ENCODE measurements at regions not wholly inside any gene's neighbourhood (a gene's known extent, or its start where the extent isn't known, plus 50 kb on each side); places are given as distances from the start of the nearest gene placed in this dataset.
"Not testable (repeated sequence)": the region's sequence is repeated elsewhere in the genome, so short reads cannot be mapped to it uniquely, and the experiment has no call there.

DNA sequence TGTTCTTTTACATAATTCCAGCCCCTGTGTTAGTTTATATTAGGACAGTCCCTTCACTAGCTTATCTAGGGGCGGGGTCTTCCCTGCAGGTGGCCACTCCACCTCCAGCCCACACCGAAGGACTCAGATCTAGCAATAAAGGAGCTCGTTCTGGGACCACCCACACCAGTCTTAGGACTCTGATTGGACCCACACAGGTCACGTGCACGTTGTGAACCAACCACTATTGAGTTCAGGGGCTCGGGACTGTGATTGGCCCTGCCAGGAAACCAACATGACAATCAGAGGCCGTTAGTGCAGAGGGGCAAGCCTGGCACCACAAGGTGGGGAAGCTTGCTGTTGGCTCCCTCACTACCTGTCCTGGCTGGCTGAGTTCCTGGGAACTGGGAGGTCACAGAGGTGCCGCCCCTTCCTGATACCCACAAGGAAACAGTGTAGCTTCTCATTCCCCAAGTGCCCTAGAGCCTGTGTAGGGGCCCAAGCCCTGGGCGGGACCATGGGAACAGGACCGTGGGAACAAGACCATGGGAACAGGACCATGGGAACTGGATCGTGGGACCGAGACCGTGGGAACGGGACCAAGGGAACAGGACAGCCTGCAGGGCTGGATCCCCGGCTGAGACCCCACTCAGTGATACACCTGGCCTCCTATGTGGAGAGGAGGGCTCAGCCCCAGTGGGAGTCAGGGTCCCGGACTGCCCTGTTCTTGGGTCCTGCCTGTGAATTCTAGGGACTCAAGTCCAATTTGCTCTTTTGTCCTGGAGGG is 297.8 kb downstream of the ADGRD1 start:
- DNase-seq: no peak

DNA sequence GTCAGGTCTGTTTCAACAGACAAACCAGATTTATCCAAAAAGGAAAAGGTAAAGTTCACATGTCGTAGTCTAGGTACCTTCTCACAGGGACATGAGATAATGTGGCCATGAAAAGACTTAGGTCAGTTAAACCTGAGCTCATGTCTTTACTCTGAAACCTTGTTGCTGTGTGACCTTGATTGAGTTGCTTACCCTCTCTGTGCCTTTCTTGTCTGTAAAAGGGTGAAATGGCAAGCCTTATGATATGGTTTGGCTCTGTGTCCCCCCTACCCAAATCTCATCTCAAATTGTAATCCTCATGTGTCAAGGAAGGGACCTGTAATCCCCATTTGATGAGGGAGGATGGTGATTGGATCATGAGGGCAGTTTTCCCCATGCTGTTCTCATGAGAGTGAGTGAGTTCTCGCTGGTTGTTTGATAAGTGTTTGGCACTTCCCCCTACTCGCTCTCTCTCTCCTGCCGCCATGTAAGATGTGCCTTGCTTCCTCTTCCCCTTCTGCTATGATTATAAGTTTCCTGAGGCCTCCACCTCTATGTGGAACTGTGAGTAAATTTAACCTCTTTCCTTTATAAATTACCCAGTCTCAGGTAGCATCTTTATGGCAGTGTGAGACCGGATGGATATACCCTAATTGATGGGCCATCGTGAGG is 299.8 kb downstream of the ADGRD1 start:
- DNase-seq: no peak

DNA sequence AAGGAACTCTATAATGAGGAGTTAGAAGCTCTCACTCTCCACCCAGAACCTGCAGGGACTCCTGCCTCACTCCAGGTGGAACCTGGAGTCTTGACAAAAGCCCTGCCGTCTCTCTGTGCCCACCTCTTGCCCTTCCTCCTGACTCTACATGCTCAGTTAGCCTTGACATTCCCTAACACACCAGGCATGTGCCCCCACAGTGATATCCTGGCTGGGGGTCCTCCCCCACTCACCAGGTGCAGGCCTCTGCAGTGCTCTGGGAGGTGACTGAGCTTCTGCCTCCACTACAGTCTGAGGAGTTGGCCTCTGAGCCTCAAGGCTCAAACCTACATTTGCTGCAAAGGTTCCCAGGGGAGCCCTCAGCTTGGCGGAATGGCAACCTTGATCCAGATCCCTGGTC is 300.7 kb downstream of the ADGRD1 start:
- no peak for DNase-seq

DNA sequence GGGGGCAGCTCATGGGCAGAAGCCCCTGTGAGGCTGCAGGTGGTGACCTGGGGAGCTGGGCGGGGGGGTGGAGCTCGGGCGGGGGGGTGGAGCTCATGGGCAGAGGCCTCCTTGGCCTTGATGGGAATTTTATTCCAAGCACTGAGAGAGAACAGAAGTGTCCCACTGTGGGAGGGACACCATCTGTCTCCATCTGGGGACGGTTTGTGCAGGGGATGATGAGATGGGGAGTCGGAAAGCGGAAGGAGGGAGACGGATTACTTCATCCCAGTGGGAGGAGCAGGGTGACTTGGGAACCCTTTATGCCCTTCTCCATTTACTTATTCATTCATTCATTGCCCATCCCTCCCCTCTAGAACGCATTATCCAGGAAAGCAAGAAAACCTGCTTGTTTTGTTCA is 304.7 kb downstream of the ADGRD1 start:
- no peak for DNase-seq

DNA sequence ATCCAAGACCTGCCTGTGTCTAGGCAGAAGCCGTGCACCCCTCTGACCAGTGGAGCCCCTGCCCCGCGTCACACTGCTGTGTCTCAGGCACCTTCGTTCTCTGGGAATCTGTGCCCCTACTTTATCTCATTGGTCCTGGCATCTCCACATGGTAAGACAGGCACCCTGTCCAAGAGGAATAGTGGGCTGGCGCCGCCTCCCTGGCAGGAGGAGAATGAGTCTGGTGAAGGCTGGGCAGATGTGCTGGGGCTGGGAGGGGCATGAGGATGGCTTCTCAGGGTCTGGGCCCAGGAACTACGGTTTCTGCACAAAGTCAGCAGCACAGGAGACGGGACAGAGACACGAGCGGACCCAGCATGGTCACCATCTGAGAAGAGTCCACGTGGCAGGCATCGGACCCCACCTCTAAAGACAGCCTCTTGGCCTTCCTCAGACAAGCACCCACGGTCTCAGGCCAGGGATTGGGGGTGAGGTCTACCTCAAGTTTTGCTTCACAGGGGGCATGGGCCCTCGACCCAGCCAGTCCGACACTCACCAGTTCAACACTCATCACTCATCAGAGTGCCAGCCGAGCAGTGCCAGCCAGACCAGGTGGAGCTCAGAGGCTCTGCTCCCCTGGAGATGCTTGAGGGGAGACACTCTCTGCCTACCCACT is 306.7 kb downstream of the ADGRD1 start:
- no peak for DNase-seq

DNA sequence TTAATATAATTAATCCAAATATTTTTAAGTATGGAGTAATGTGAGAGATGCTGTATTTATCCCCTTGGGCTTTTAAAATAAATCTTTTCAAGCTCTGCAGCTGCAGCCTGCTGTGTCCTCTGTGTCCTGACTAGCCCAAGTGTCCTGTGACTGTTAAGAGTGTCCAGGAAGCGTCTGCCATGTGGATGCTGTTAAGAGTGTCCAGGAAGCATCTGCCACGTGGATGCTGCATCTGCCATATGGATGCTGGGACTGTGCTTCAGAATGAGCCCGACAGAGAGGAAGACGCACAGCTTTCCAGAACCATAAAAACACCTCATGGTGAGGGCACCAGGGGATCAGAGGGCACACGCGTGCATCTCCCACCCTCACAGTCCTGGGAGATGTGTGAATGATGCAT is 307.2 kb downstream of the ADGRD1 start:
- no peak for DNase-seq

DNA sequence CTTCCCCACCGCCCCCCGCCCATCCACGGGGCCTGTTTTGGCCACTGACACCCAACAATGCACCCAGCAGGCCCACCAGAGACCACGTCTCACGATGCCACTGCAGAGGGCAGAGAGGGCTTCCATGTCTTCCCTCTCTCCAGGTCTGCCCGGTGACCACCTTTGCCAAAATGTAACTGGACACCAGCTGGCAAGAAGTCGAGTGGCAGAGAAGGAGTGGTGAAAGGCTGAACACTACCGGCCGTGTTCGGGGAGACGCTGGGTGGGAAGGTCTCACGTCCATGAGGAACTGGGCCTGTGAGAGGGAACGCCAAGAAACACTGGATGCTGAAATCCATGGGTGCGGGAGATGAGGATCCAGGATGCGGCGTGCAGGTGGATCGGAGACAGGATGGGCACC is 308.2 kb downstream of the ADGRD1 start:
- no peak for DNase-seq

DNA sequence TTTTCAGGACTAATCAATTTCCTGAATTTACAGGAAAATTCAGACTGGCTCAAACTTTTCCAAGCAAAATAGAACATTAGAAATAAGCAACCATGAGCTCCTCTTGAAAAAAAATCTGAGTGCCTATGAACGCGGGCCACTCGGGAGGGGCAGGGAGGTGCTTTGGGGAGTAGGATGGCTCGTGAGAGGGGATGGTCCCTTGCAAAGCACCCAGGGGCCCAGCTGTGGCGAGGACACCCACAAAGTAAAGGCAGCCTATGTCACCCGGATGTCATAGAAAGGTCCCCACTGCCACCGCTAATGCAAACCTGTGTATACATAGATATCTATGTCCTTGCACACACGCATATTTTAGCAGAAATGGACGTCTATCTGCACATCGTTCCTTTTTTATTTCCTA is 309.9 kb downstream of the ADGRD1 start:
- DNase-seq: no peak

DNA sequence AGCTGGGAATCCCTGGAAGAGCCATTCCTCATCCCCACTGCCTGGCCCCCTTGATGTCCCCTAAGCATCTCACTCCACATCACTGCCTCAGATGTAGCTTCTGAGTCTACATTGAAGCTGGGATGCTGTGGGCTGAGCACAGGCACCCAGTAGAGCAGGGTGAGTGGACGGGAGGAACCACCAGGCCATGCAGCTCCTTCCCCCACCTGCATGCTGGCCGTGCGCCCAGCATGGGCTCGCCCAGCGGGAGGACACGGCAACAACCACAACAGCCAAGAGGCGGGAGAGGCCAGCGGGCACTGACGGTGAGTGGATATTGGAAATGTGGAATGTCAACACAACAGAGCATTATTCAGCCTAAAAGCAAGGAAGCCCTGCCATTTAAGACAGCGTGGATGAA is 310.9 kb downstream of the ADGRD1 start:
- DNase-seq: no peak

DNA sequence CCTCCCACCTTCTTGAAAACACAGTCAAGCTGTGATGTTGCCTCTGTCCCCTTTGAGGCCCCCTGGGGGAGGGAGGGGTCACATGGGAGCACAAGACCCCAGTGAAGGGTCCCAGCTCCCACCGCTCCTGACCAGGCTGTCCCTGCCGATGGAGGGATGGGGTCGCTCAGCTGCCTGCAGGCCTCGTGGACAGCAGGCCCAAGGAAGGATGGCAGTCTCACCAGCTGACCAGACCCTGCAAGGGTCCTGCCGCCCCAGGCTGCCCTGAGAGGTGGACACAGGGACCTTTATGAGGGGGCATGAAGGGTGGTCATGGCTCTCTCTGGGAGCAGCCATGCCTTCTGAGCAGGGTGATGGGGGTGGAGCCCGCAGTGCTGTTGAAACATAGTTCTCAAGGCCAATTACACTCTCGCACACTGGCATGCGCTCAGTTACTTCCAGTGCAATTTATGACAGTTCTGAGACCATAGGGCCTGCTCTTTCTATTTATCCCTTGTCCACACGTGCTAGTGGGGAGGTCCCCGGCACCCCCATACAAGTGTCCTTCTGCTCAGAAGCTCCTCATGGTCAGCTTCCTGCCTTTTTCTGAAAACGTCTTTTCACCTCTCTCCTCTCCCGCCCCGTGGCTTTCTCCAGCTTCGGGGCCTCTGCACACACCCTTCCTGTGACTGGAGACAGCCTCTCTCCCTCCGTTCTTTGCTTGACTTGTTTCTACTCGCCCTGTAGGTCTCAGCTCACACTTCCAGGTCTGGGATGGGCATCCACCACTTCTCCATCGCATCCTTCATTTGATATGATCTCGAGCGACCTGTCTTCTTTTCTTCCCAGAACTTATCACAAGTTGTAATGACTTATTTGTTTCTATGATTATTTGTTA is 313.1 kb downstream of the ADGRD1 start:
- DNase-seq: no peak

DNA sequence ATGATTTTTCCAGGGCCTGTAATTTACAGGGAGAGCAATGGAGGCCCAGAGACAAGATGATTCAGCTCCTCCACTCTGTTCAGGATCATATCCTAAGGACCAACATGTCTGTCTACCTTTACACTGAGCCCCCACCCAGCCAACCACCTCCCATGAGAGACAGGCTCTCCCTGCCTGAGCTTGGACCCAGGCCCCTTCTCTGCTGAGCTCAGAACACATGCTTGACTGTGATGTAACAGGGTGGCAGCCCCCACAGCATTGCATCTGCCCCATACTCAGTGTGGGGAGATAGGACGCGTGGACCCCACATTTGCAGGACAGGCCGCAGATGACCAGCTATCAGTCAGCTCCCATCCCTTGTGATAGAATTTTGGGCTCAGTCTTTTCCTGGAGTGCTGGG is 313.9 kb downstream of the ADGRD1 start:
- no peak for DNase-seq

DNA sequence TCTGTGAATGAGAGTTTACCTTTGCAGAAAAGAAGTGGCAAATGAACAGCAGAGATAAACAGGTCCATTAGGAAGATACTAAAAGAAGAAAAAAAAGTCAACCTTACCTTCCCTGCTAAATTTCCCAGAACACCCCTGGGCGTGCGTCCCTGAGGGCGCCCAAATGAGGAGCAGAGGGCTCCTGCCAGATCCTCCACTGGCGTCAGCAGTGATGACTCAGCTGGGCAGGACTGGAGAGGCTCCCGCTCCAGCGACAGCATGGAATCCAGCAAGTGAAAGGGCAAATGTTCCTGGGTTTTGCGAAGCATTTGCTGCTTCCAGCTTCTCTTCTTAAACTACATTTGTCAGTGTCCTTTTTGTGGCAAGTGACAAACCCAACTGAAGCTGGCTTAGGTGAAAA is 314.4 kb downstream of the ADGRD1 start:
- DNase-seq: not testable (repeated sequence)

DNA sequence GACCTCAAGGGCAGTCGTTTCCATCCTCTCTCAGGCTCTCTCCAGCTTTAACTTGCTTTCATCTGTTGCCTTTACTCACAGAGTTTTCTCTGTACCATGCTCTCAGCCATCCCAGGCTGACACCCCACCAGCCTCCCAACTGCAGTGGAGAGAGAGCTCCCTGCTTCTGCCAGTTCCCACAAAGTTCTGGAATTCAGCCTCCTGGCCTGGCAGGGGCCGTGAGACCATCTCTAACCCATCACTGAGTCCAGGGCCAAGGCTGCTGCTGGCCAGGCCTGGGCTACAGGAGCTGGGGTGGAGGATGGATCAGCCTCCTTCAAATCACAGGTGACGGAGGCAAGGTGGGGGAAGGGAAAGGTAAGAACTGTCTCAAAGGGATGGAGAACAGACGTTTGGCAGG is 314.9 kb downstream of the ADGRD1 start:
- DNase-seq: not testable (repeated sequence)

DNA sequence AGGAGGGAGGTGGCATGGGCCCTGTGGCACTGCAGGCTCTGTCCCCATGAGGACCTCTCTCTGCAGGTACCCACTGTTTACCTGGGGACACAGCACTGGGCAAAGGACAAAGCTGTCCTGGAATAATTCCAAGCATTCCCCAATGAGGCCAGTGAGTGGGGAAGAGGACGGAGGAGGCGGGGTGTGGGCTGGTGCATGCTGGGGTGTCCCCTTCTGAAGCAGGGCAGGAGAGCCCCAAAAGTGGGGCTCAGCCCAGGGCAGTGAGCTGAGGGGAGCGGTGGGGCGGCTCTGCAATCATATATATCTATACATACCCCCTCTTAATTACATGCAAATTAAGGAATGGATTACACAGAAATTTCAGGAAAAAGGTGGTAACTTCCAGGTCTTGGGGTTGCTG is 315.8 kb downstream of the ADGRD1 start:
- no peak for DNase-seq

DNA sequence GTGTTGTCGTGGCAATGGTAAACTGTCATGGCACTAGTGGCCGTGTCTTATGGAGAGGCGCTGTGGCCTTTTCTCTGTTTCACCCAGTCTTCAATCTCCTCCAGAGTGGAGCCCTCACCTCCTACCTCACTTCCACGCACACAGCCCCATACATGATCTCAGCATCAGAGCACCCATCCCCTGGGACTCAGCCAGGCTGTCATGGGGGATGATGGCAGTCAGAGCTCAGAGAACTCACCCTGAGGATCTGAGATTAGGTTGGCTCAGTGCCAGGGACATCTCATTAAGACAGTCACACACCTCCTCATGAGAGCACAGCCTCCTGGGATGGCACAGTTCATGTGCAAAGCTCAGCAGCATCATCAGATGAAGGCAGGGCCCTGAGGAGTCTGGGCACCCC is 316.3 kb downstream of the ADGRD1 start:
- DNase-seq: not testable (repeated sequence)

DNA sequence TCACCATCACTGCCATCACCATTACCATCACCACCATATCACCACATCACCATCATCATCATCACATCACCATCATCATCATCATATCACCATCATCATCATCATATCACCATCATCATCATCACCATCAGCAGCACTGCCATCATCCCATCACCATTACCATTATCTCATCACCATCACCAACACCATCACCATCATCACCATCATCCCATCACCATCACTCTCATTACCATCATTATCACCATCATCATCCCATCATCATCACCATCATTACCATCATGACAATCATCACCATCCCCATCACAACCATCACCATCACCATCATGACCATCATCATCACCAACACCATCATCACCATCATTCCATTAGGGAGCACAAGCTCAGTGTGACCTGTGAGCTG is 318.0 kb downstream of the ADGRD1 start:
- no peak for DNase-seq

DNA sequence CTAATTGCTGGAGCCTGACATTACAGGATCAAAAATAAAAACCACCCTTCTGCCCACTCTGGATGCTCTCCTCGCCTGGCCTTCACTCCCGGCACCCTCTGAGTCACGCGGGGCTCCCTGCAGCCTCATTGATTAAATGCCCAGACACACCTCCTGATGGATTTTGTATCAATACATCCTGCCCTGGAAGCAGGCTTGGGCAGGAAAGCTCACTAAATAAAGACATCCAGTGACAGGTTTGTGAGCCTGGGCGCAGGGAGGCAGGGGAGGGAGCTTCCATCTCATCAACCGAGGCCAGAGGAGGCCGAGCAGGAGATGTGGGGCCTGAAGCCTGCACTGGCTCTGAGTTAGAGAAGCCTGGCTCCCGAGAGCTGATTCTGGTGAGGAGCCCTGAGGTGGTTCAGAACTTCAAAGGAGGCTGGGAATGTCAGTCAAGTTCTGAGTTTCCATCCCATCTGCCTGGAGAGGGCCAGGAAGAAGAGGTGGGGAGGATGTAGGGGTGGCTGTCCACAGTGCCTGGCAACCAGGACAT is 318.6 kb downstream of the ADGRD1 start:
- not testable (repeated sequence) for DNase-seq

DNA sequence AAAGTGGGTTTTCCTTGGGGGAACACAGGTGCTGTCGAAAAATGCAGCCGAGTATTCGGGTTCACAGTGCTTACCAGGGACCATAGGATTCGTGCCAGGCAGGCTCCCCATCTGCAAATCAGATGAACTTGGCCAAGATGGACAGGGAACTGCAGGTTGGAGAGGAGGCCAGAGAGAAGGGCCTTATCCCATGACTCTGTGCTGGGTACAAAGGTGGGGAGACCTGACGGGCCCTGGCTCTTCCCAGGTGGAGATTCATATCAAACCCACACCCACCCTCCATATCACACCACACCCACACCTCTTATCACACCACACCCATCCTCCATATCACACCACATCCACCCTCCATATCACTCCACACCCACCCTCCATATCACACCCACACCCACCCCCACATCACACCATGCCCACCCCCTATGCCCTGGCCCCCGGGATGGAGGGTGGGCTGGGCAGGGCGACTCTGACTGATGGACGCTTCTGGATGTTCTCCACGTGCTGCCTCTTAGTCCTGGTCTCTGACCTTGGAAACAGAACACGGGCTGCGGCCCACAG is 319.7 kb downstream of the ADGRD1 start:
- no peak for DNase-seq

DNA sequence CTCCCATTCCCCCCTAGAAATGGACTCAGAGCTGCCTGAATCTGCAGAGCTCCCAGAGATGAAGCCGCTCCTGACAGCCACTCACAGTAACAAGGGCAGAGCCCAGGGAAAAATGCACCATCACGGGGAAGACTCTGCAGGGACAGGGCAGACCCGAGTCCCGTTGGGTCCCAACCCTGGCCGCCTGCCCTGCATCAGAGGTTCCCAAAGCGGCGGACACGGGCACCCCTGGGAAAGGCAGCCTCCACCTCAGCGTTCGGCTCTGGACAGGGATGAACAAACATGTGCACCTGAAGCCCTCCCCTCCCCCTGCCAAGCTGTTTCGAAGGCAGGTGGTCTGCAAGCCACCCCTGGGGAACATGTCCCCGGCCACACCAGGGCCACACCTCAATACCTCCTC is 320.4 kb downstream of the ADGRD1 start:
- no peak for DNase-seq

DNA sequence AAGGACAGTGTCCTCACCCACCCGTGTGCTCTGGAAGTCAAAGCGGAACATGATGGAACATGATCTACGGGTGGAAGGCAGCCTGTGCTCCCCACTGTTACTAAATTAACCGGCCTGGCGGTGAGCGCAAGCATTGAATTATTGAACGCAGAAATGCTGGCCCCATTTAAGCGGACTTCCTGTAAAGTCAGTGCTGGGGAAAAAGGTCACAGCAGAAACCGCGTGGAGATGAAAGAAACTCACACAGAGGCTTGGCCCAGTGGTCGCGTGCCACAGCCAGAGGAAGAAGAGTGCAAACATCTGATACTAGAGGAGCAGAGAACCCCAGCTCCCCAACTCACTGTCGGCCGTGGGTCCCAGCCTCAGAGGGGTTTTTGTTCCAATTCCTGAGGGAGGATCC is 321.2 kb downstream of the ADGRD1 start:
- no peak for DNase-seq

DNA sequence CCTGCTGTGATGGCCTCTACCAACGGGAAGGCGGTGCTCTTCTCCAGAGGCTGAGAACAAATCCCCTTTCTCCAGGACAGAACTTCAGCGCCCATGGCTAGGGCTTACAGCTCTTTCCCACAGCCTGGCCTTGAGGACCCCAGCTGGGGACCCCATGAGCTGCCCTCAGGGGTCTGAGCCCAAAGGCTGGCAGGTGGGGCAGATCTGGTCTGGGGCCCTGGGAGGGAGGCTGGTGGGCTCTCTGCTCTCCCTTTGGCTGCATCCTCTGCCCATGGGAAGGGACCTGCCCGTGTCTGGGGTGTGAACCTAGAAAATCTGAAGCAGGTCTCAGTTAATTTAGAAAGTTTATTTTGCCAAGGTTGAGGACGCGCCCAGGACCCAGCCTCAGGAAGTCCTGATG is 322.1 kb downstream of the ADGRD1 start:
- DNase-seq: no peak

DNA sequence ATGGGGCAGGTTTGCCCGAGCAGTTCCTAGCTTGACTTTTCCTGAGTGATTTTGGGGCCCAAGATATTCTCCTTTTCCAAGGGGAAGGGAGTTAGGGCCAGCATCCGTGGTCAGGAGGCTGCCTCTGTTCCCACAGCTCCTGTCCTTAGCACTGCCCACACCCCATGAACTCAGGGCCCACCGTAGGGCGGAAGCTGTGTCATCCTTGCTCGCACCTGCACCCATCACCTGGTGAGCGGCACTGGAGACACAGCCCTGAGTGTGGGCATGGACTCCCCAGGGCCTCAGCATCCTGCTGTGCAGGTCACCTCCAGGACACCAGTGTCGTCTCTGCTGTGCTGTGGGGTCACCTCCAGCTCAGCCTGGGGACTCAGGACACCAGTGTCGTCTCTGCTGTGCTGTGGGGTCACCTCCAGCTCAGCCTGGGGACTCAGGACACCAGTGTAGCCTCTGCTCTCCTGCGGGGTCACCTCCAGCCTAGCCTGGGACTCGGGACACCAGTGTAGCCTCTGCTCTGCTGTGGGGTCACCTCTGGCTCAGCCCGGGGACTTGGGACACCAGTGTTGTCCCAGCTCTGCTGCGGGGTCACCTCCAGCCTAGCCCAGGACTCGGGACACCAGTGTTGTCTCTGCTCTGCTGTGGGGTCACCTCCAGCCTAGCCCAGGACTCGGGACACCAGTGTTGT is 322.9 kb downstream of the ADGRD1 start:
- no peak for DNase-seq

All from OCI-M1 (cell line).